HepG2 (cell line): ENCODE measurements at regions not wholly inside any gene's neighbourhood (a gene's known extent, or its start where the extent isn't known, plus 50 kb on each side); places are given as distances from the start of the nearest gene placed in this dataset.

ENCODE experiments used
- ATAC-seq: fragments of 200-7000 bp; cut with Tn5 transposase; 3 replicates; pipeline ENCODE4 v1.9.1; 2020; ENCODE audit warnings: mild to moderate bottlenecking, moderate library complexity
- BruUV-seq: library from RNA; stranded (reverse); fragments of 400-500 nt; replicated peaks from 2 replicates; lab custom pipeline; 2021; lab: Mats Ljungman, UMichigan
- CTCF ChIA-PET: fragments of 300-600 bp; formaldehyde crosslinking; extraction: SDS; loops from one replicate; lab custom pipeline; 2021; ENCODE audit warnings: low total read pairs, inconsistent platforms, low intra/inter-chr PET ratio; lab: Yijun Ruan, JAX
- POLR2A ChIA-PET: fragments of 350-600 bp; sonication (Branson Sonifier 250); formaldehyde crosslinking; loops from one replicate; lab custom pipeline; 2020; ENCODE audit warnings: antibody characterized with exemption, inconsistent platforms; lab: Yijun Ruan, JAX
- DNase-seq: peaks from one replicate; pipeline ENCODE4 v3.0.0-alpha.2; 2015; ENCODE audit warnings: low spot score
- FAIRE-seq: peaks from 3 replicates; lab custom pipeline; 2011; peaks lifted over from hg19 to GRCh38; lab: Jason Lieb, UNC
- H2AFZ ChIP-seq: one replicate; pipeline ENCODE4 v1.6.1; 2011; ENCODE audit warnings: low read length, inconsistent platforms
- H3K27ac ChIP-seq: fragments of 300-600 bp; 3 replicates; pipeline ENCODE4 v1.8.0; 2011; ENCODE audit warnings: mixed run types, mild to moderate bottlenecking, mixed read lengths, low read length, inconsistent platforms; ENCODE audit not compliant: insufficient read depth; ENCODE audit errors: extremely low read length
- H3K27me3 ChIP-seq, 2 experiments: fragments of 200-600 bp in 1 of 2; 2 replicates in 1 of 2; 3 replicates in 1 of 2; pipeline versions ENCODE4 v1.6.0 to v1.8.0; 2011; ENCODE audit warnings: low read length in 2 of 2, mild to moderate bottlenecking in 2 of 2, moderate library complexity in 2 of 2, inconsistent platforms in 1 of 2; ENCODE audit not compliant: insufficient read depth in 2 of 2, control insufficient read depth in 1 of 2
- H3K36me3 ChIP-seq, 2 experiments: fragments of 200-600 bp in 1 of 2; replicated peaks in 1 of 2; 2 replicates in 1 of 2; 3 replicates in 1 of 2; pipeline versions ENCODE4 v1.5.1 to v1.8.0; 2011; ENCODE audit warnings: low read length in 2 of 2, inconsistent platforms in 1 of 2; ENCODE audit not compliant: insufficient read depth in 2 of 2, control insufficient read depth in 1 of 2
- H3K4me1 ChIP-seq: 2 replicates; pipeline ENCODE4 v1.5.1; 2012; ENCODE audit warnings: low read length, inconsistent platforms; ENCODE audit not compliant: insufficient read depth
- H3K4me2 ChIP-seq: 2 replicates; pipeline ENCODE4 v1.6.0; 2011; ENCODE audit warnings: low read depth, low read length, inconsistent platforms
- H3K4me3 ChIP-seq, 3 experiments: fragments of 200-600 bp in 1 of 3; sonication (generic), shearing (Covaris generic) in 1 of 3; replicated peaks in 1 of 3; 2 replicates each; pipeline ENCODE4 v1.5.1; 2011 to 2016; ENCODE audit warnings: low read length in 3 of 3, inconsistent platforms in 2 of 3, low read depth in 2 of 3, mild to moderate bottlenecking in 2 of 3, control low read depth in 1 of 3, mixed read lengths in 1 of 3; ENCODE audit not compliant: insufficient read depth in 1 of 3
- H3K79me2 ChIP-seq: one replicate; pipeline ENCODE4 v1.6.1; 2011; ENCODE audit warnings: low read length, inconsistent platforms; ENCODE audit not compliant: insufficient read depth
- H3K9ac ChIP-seq: 2 replicates; pipeline ENCODE4 v1.6.0; 2011; ENCODE audit warnings: mild to moderate bottlenecking, low read depth, low read length, inconsistent platforms; ENCODE audit not compliant: insufficient read depth
- H3K9me3 ChIP-seq: 2 replicates; pipeline ENCODE4 v1.5.1; 2012; ENCODE audit warnings: mild to moderate bottlenecking, low read length
- H4K20me1 ChIP-seq: 2 replicates; pipeline ENCODE4 v1.6.0; 2011; ENCODE audit warnings: inconsistent platforms, mild to moderate bottlenecking, low read length, moderate library complexity; ENCODE audit not compliant: insufficient read depth
- AKAP8 ChIP-seq: sonication (generic); formaldehyde crosslinking; IDR thresholded peaks from 2 replicates; pipeline ENCODE4 v1.5.1; 2020; ENCODE audit warnings: mild to moderate bottlenecking, missing genetic modification reagents
- ARNT ChIP-seq: fragments of 450-650 bp; IDR thresholded peaks from 2 replicates; pipeline ENCODE4 v1.6.1; 2017
- BHLHE40 ChIP-seq: IDR thresholded peaks from 2 replicates; pipeline ENCODE4 v1.6.1; 2011; ENCODE audit warnings: low read length, improper control_type of control experiment
- FOXA1 ChIP-seq, 2 experiments: fragments of 450-650 bp in 1 of 2; sonication (generic) in 1 of 2; formaldehyde crosslinking in 1 of 2; IDR thresholded peaks; 2 replicates each; pipeline versions ENCODE4 v1.4.0 to v1.6.1; 2016 to 2020; ENCODE audit warnings: missing genetic modification reagents in 1 of 2
- IKZF1 ChIP-seq: fragments of 450-650 bp; IDR thresholded peaks from 2 replicates; pipeline ENCODE4 v1.7.1; 2016
- MED8 ChIP-seq: sonication (generic); formaldehyde crosslinking; IDR thresholded peaks from 2 replicates; pipeline ENCODE4 v1.8.1; 2023; ENCODE audit warnings: mild to moderate bottlenecking, missing genetic modification reagents; ENCODE audit not compliant: insufficient replicate concordance
- PAF1 ChIP-seq: IDR thresholded peaks from 2 replicates; pipeline ENCODE4 v1.6.1; 2016; ENCODE audit warnings: missing genetic modification reagents, missing compliant biosample characterization
- PLRG1 ChIP-seq: fragments of 450-650 bp; conservative IDR thresholded peaks from 2 replicates; pipeline ENCODE4 v1.6.1; 2016
- POLR2AphosphoS2 ChIP-seq: IDR thresholded peaks from 2 replicates; pipeline ENCODE4 v1.6.1; 2011; ENCODE audit warnings: low read depth, low read length, improper control_type of control experiment
- RAD21 ChIP-seq: fragments of 450-650 bp; formaldehyde crosslinking; IDR thresholded peaks from 2 replicates; pipeline ENCODE4 v1.5.0; 2020; ENCODE audit warnings: mild to moderate bottlenecking
- REXO4 ChIP-seq: sonication (generic); formaldehyde crosslinking; IDR thresholded peaks from 2 replicates; pipeline ENCODE4 v1.8.0; 2022; ENCODE audit warnings: missing genetic modification reagents, mild to moderate bottlenecking, borderline replicate concordance
- TBL1XR1 ChIP-seq: fragments of 150-350 bp; IDR thresholded peaks from 2 replicates; pipeline ENCODE4 v1.6.1; 2014; ENCODE audit warnings: borderline replicate concordance, low read length; ENCODE audit not compliant: partially characterized antibody
- TOE1 ChIP-seq: sonication (generic); formaldehyde crosslinking; IDR thresholded peaks from 2 replicates; pipeline ENCODE4 v1.4.0; 2020; ENCODE audit warnings: mild to moderate bottlenecking, missing genetic modification reagents
- ZBTB7A ChIP-seq: sonication (generic); formaldehyde crosslinking; IDR thresholded peaks from 2 replicates; pipeline ENCODE4 v1.8.0; 2022; ENCODE audit warnings: mild to moderate bottlenecking, missing genetic modification reagents
- ZMYM3 ChIP-seq: sonication (generic); formaldehyde crosslinking; IDR thresholded peaks from 2 replicates; pipeline ENCODE4 v1.5.1; 2020; ENCODE audit warnings: mild to moderate bottlenecking, missing genetic modification reagents
- ZNF121 ChIP-seq: sonication (generic); formaldehyde crosslinking; IDR thresholded peaks from 2 replicates; pipeline ENCODE4 v1.5.0; 2020; ENCODE audit warnings: mild to moderate bottlenecking, missing genetic modification reagents
- ZNF230 ChIP-seq: sonication (generic); formaldehyde crosslinking; IDR thresholded peaks from 2 replicates; pipeline ENCODE4 v1.4.0; 2020; ENCODE audit warnings: mild to moderate bottlenecking, missing genetic modification reagents
- ZNF296 ChIP-seq: sonication (generic); formaldehyde crosslinking; conservative IDR thresholded peaks from 2 replicates; pipeline ENCODE4 v1.5.0; 2020; ENCODE audit warnings: mild to moderate bottlenecking, missing genetic modification reagents
- ZNF670 ChIP-seq: sonication (generic); formaldehyde crosslinking; IDR thresholded peaks from 2 replicates; pipeline ENCODE4 v1.8.0; 2022; ENCODE audit warnings: mild to moderate bottlenecking, missing genetic modification reagents, borderline replicate concordance
- WGBS: methylation state at CpG from one replicate; pipeline ENCODE4 v1.1.6; 2017; ENCODE audit warnings: low lambda C conversion rate; 5-methylcytosine and 5-hydroxymethylcytosine counted together
- in situ Hi-C: cut with HindIII; loops from 2 replicates; pipeline ENCODE4 v1.10.0; 2017; ENCODE audit warnings: low pct_unique_long_range_greater_than_20kb; ENCODE audit not compliant: extremely low pct_ligation_motif_present
- intact Hi-C: fragments of 100-400 bp; cut with micrococcal nuclease; formaldehyde crosslinking; loops from one replicate; pipeline ENCODE4 v1.10.0; 2022; ENCODE audit not compliant: unreplicated experiment
- TF ChIP-seq, protein P1 (sequence below): sonication (generic); formaldehyde crosslinking; IDR thresholded peaks from 2 replicates; pipeline ENCODE4 v1.5.0; 2020; ENCODE audit warnings: mild to moderate bottlenecking, missing genetic modification reagents, borderline replicate concordance

GRCh38 chr6:126156973-126157372 is 170.6 kb downstream of the TRMT11 start:
- H3K36me3 ChIP-seq = peaks cover 0 to 5% of the 10 kb centered on the region in 2 experiments; a peak in 2 of 5 replicates
- 97% methylated on average over 1 of the region's 1 CpG for WGBS
- BruUV-seq = no TSS peak
- TF ChIP-seq PAF1 (CRISPR knock-in tag) (no peak), TBL1XR1 (no peak), ZNF121 (CRISPR knock-in tag) (no peak), REXO4 (CRISPR knock-in tag) (no peak), TOE1 (CRISPR knock-in tag) (no peak), AKAP8 (CRISPR knock-in tag) (no peak), RAD21 (no peak), ZBTB7A (no peak), ZNF230 (CRISPR knock-in tag) (no peak), ARNT (no peak), ZMYM3 (CRISPR knock-in tag) (no peak), PLRG1 (no peak), BHLHE40 (no peak), MED8 (CRISPR knock-in tag) (no peak), ZNF670 (CRISPR knock-in tag) (no peak), ZNF296 (CRISPR knock-in tag) (no peak), POLR2AphosphoS2 (no peak), FOXA1 (IDR thresholded peaks at IDR 0.05) (no peak), FOXA1 (CRISPR knock-in tag; IDR thresholded peaks at IDR 0.05) (no peak), IKZF1 (no peak)
- TF ChIP-seq, protein P1, sequence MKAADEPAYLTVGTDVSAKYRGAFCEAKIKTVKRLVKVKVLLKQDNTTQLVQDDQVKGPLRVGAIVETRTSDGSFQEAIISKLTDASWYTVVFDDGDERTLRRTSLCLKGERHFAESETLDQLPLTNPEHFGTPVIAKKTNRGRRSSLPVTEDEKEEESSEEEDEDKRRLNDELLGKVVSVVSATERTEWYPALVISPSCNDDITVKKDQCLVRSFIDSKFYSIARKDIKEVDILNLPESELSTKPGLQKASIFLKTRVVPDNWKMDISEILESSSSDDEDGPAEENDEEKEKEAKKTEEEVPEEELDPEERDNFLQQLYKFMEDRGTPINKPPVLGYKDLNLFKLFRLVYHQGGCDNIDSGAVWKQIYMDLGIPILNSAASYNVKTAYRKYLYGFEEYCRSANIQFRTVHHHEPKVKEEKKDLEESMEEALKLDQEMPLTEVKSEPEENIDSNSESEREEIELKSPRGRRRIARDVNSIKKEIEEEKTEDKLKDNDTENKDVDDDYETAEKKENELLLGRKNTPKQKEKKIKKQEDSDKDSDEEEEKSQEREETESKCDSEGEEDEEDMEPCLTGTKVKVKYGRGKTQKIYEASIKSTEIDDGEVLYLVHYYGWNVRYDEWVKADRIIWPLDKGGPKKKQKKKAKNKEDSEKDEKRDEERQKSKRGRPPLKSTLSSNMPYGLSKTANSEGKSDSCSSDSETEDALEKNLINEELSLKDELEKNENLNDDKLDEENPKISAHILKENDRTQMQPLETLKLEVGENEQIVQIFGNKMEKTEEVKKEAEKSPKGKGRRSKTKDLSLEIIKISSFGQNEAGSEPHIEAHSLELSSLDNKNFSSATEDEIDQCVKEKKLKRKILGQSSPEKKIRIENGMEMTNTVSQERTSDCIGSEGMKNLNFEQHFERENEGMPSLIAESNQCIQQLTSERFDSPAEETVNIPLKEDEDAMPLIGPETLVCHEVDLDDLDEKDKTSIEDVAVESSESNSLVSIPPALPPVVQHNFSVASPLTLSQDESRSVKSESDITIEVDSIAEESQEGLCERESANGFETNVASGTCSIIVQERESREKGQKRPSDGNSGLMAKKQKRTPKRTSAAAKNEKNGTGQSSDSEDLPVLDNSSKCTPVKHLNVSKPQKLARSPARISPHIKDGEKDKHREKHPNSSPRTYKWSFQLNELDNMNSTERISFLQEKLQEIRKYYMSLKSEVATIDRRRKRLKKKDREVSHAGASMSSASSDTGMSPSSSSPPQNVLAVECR (CRISPR knock-in tag) = no peak
- intact Hi-C loops (no loop called here), in situ Hi-C loops (no loop called here)
- H4K20me1 ChIP-seq = no peaks in the 10 kb centered on the region
- H3K79me2 ChIP-seq = no peaks in the 10 kb centered on the region
- ChIA-PET CTCF (no interaction called here), POLR2A (no interaction called here)
- no peak overlapping the region for H2AFZ ChIP-seq
- no peaks in the 10 kb centered on the region for H3K27me3 ChIP-seq
- H3K4me2 ChIP-seq = no peak overlapping the region
- H3K9ac ChIP-seq = no peak overlapping the region
- FAIRE-seq (no peak), DNase-seq (no peak), ATAC-seq (no peak)
- no peak overlapping the region for H3K27ac ChIP-seq
- H3K4me1 ChIP-seq = no peaks in the 10 kb centered on the region
- no peak overlapping the region for H3K4me3 ChIP-seq
- H3K9me3 ChIP-seq = no peaks in the 10 kb centered on the region
